ENCODE measurements at regions not wholly inside any gene's neighbourhood (a gene's known extent, or its start where the extent isn't known, plus 50 kb on each side); places are given as distances from the start of the nearest gene placed in this dataset.
"Not testable (repeated sequence)": the region's sequence is repeated elsewhere in the genome, so short reads cannot be mapped to it uniquely, and the experiment has no call there.

DNA sequence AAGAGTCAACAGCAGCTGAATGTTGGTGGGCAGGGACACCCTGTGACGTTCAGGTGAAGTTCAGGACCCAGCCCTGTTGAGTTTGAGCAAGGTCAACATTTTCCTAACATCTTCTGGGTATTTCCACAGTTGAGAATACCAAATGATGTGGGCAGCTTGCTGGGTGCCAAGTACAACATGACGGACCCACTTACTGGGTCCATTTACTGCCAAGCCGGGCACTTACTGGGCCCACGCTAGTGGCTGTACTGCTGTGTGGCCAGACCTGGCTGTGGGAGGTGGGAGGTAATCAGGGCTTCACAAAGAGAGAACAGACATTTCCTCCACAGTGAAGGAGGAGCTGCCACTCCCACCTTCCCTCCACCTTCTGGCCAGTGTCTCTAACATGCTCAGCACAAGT, 99.2 kb downstream of the PSMG1 start:
- H3K27me3 Mint-ChIP-seq = peaks cover 22 to 38% of the 10 kb centered on the region in 2 donors
- DNase-seq (no peak), ATAC-seq (replicated peaks) (no peak)
- no peak overlapping the region for H3K4me3 Mint-ChIP-seq
- no peaks in the 10 kb centered on the region for H3K9me3 Mint-ChIP-seq
- H3K4me1 Mint-ChIP-seq (ENCODE audit: low read depth in 2 of 2) = no peaks in the 10 kb centered on the region
- H3K27ac Mint-ChIP-seq = no peak overlapping the region
- H3K36me3 Mint-ChIP-seq (ENCODE audit: insufficient read depth) = no peaks in the 10 kb centered on the region

DNA sequence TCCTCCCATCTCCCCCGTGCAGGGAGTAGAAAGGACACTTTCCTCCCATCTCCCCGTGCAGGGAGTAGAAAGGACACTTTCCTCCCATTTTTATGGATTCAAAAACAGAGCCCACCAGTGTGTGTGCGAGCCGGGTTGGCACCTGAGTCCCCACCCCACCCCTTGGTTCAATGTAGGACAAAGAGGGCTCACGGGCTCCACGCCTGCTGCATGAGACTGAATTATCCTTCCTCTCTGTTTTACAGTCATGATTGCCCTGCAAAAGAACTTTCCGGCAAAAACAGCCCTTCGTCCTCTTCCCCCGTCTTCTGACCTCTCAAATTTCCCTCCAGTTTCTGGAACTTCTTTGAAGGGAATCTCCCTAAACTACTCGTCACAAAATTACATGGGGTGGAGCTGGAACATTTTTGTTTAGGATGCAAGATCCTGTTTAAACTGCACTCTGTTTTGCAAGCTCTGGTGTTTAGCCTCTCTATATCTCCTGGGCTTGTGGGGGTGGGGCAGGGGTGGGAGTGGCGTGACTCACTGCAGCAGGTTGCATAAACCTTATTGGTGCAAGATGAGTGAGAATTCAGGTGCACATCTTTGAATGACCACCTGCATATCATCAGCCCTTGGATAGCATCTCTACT, 99.8 kb downstream of the PSMG1 start:
- DNase-seq (no peak), ATAC-seq (replicated peaks) (no peak)
- Mint-ChIP-seq H3K27me3 (peaks cover 27 to 44% of the 10 kb centered on the region in 2 donors), H3K36me3 (ENCODE audit: insufficient read depth) (no peaks in the 10 kb centered on the region), H3K9me3 (no peaks in the 10 kb centered on the region), H3K27ac (no peak overlapping the region), H3K4me1 (ENCODE audit: low read depth in 2 of 2) (no peaks in the 10 kb centered on the region), H3K4me3 (no peak overlapping the region)

DNA sequence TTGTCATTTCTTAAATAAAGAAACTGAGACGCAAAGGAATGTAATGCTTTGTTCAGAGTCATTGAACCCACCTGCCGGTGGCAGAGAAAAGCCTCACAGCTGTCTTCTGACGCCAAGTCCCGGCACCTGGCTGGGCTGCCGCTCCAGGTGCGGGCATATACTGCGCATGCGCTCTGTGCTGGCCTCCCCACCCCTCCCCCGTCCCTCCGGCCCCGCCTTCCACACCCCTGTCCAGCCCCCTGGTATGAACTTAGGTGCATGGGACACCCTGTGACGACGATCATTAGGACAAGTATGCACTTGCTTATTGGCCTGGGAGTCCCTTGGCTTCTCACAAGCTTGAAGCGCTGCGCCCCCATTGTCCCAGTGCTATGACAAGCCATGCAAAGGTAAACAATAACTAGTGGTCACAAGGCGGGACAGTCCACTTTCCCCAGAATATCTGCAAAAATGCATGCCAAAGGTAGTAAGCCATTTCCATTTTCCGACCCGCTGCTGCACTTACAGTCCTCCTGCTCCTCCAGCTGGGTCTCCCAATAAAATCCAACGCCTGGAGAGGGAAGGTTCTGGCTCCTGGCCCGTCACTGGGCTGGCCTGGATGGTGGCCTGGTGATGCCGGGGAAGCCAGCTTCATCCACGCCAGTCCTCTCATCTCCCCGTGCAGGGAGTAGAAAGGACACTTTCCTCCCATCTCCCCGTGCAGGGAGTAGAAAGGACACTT, 100.4 kb downstream of the PSMG1 start:
- Mint-ChIP-seq H3K27me3 (peaks cover 34 to 50% of the 10 kb centered on the region in 2 donors), H3K27ac (no peak overlapping the region), H3K4me1 (ENCODE audit: low read depth in 2 of 2) (no peaks in the 10 kb centered on the region), H3K36me3 (ENCODE audit: insufficient read depth) (no peaks in the 10 kb centered on the region), H3K9me3 (no peaks in the 10 kb centered on the region), H3K4me3 (no peak overlapping the region)
- ATAC-seq (replicated peaks) = no peak
- DNase-seq = no peak

DNA sequence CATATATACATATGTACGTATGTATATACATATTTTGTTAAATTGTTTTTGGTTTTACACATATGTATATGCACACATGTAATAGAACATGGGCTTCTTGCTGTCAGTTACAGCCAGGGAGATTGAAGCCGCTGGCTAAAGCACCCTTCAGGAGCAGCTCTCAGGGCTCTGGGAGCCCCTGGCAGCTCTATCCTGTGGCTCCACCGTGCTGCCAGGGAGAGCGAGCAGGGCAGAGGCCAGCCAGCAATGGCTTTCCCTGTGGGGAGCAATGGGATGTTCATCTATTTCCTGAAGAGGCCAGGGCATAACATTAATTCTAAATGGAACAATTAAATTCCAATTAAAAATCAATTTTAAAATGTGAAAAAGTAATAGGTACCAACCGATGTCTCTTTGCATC, 102.9 kb downstream of the PSMG1 start:
- Mint-ChIP-seq H3K27me3 (peaks cover 36 to 53% of the 10 kb centered on the region in 2 donors), H3K27ac (no peak overlapping the region), H3K4me1 (ENCODE audit: low read depth in 2 of 2) (no peaks in the 10 kb centered on the region), H3K4me3 (no peak overlapping the region), H3K36me3 (ENCODE audit: insufficient read depth) (no peaks in the 10 kb centered on the region), H3K9me3 (no peaks in the 10 kb centered on the region)
- DNase-seq (no peak), ATAC-seq (replicated peaks) (no peak)

DNA sequence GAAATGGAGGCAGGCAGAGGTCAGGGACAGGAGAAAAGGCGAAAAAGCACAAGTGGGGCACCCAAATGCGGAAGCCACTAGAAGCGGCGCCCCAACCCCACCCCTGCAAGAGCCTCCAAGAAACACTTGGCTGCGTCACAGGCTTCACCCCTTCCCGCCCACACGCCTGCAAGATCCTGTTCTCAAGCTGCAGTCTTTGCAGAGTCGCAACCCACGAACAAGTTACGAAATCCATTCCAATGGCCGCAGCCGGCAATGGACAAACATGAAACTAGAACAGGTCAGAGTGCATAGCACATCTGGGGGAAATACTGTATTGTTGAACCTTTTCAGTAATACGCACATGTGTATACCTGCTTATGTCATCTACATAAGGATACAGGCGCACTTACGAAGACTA, 103.6 kb downstream of the PSMG1 start:
- DNase-seq = no peak
- Mint-ChIP-seq H3K27ac (no peak overlapping the region), H3K36me3 (ENCODE audit: insufficient read depth) (no peaks in the 10 kb centered on the region), H3K4me3 (no peak overlapping the region), H3K9me3 (peaks cover 0 to 3% of the 10 kb centered on the region in 2 donors), H3K27me3 (peaks cover 39 to 54% of the 10 kb centered on the region in 2 donors), H3K4me1 (ENCODE audit: low read depth in 2 of 2) (no peaks in the 10 kb centered on the region)
- no peak for ATAC-seq (replicated peaks)

DNA sequence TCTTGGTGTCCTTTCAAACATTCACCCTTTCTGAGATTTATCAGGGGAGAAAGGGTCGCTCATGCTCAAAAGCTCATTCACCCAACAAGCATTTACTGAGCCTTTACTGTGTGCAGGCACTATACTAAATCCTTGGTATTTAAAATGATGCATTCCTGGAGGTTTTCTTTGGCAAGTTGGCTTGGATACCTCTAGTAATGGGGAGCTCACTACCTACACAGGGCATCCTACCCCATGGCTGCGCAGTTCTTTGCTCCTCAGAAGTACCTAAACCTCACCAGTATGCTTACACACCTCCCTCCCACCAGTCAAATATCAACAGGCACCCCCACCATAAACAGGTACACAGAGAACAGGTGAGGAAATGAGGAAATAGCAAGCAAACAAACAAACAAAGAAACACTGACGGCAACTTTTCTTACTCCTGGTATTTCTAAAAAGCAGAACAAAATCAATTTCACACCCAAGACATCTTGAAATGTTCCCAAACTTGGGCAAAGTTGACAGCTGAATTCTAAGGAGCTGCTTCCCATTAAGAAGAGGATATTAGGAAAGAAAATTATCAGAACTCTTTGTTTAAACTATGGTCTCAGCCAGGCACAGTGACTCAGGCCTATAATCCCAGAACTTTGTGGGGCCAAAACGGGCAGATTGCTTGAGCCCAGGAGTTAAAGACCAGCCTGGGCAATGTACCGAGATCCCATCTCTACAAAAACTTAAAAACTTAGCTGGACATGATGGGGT, 104.8 kb downstream of the PSMG1 start:
- Mint-ChIP-seq H3K9me3 (peaks cover 0 to 3% of the 10 kb centered on the region in 2 donors), H3K36me3 (ENCODE audit: insufficient read depth) (no peaks in the 10 kb centered on the region), H3K4me3 (no peak overlapping the region), H3K4me1 (ENCODE audit: low read depth in 2 of 2) (no peaks in the 10 kb centered on the region), H3K27ac (no peak overlapping the region), H3K27me3 (peaks cover 46 to 54% of the 10 kb centered on the region in 2 donors)
- DNase-seq = no peak
- no peak for ATAC-seq (replicated peaks)

DNA sequence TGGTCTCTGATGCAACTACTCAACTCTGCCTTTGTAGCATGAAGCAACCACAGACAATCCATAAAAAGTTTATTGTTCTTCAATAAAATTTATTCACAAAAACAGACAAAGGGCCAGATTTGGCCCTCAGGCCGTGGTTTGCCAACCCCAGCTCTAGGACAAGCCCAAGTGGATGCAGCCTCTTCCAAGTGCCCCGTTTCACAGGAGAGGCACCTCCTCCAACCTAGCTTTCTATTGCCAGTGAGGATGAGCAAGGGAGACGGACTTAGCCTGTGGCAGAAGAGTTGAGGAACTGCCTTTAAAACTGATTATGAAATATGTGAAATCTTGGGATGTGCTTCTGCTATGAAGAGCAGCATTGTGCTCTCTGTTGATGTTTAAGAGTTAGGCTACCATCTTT, 105.4 kb downstream of the PSMG1 start:
- Mint-ChIP-seq H3K9me3 (peaks cover 0 to 3% of the 10 kb centered on the region in 2 donors), H3K36me3 (ENCODE audit: insufficient read depth) (no peaks in the 10 kb centered on the region), H3K4me1 (ENCODE audit: low read depth in 2 of 2) (no peaks in the 10 kb centered on the region), H3K4me3 (no peak overlapping the region), H3K27me3 (peaks cover 46 to 49% of the 10 kb centered on the region in 2 donors), H3K27ac (no peak overlapping the region)
- ATAC-seq (replicated peaks) = no peak
- DNase-seq = no peak

DNA sequence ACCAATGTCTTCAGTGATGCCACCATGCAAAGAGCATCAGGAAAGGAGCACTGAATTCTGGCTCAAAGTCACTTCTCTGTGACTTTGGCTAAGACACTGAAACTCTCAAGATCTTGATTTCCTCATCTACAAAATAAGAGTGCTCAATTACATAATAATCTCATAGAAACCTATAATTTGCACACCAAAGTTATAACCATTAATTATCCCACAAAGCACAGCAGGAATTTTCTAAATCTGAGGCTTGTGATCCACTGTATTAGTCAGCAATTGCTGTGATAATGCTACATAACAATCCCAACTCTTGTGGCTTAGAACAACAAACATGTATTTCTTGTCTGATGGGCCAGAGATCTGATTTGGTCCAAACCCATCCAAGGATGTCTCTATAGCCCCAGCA, 108.7 kb downstream of the PSMG1 start:
- Mint-ChIP-seq H3K4me3 (no peak overlapping the region), H3K4me1 (ENCODE audit: low read depth in 2 of 2) (no peaks in the 10 kb centered on the region), H3K27me3 (peaks cover 37 to 50% of the 10 kb centered on the region in 2 donors), H3K36me3 (ENCODE audit: insufficient read depth) (no peaks in the 10 kb centered on the region), H3K27ac (no peak overlapping the region), H3K9me3 (peaks cover 0 to 3% of the 10 kb centered on the region in 2 donors)
- DNase-seq (no peak), ATAC-seq (replicated peaks) (no peak)

DNA sequence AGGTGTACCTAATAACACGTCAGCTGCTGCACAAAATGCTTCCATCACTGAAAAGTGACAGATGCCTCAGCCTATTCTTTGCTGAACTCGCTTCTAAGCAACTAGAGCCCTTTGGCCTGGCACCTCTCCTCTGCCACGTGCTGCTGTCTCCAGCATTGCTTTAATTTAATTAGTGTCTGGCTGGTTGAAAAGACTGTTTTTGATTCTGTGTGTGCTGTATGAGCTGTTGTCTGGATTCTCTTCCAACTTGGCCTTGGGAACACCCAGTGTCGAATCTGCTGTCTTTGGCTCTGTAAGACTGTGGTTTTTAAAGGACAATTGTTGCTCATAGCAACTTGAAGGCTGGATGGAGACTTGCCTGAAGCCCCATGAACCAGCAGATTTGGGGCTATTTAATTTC, 109.5 kb downstream of the PSMG1 start:
- H3K9me3 Mint-ChIP-seq = peaks cover 0 to 3% of the 10 kb centered on the region in 2 donors
- peaks cover 29 to 43% of the 10 kb centered on the region in 2 donors for H3K27me3 Mint-ChIP-seq
- DNase-seq (no peak), ATAC-seq (replicated peaks) (no peak)
- H3K27ac Mint-ChIP-seq = no peak overlapping the region
- H3K36me3 Mint-ChIP-seq (ENCODE audit: insufficient read depth) = no peaks in the 10 kb centered on the region
- no peaks in the 10 kb centered on the region for H3K4me1 Mint-ChIP-seq (ENCODE audit: low read depth in 2 of 2)
- no peak overlapping the region for H3K4me3 Mint-ChIP-seq

DNA sequence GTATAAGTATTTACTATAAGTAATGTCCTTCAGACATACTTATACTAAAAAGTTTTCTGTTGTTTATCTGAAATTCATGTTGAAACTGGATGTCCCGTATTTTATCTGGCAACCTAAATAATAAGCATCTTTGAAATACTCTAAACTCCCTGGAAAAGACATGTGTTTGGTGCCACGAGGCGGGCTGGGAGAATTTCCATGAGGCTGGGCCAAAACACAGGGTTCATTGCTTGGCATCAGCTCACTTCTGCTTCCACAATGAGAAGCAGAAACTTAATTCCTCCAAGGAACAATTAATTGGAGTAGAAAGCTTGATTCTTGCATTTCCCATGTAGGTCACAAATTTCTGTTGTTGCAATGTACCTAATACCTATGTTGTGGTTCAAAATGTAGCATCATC, 110.2 kb downstream of the PSMG1 start:
- H3K4me3 Mint-ChIP-seq = no peak overlapping the region
- ATAC-seq (replicated peaks) (no peak), DNase-seq (no peak)
- peaks cover 25 to 37% of the 10 kb centered on the region in 2 donors for H3K27me3 Mint-ChIP-seq
- no peaks in the 10 kb centered on the region for H3K36me3 Mint-ChIP-seq (ENCODE audit: insufficient read depth)
- H3K27ac Mint-ChIP-seq = no peak overlapping the region
- H3K9me3 Mint-ChIP-seq = peaks cover 0 to 3% of the 10 kb centered on the region in 2 donors
- H3K4me1 Mint-ChIP-seq (ENCODE audit: low read depth in 2 of 2) = no peaks in the 10 kb centered on the region

DNA sequence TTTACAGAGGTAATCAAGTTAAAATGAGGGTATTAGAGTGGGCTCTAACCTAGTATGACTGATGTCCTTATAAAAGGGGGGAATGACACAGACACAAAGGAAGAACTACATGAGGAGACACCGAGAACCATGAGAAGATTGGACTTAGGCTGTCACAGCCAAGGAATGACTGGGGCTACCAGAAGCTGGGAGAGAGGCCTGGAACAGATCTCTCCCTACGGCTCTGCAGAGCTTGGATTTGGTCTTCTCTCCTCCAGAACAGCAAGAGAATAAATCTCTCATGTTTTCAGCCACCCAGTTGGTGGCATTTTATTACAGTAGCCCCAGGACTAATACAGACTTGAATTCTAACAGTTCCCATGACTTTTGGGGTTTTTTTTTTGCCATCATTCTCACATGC, 110.8 kb downstream of the PSMG1 start:
- Mint-ChIP-seq H3K4me1 (ENCODE audit: low read depth in 2 of 2) (no peaks in the 10 kb centered on the region), H3K4me3 (no peak overlapping the region), H3K9me3 (peaks cover 0 to 3% of the 10 kb centered on the region in 2 donors), H3K27ac (no peak overlapping the region), H3K36me3 (ENCODE audit: insufficient read depth) (no peaks in the 10 kb centered on the region), H3K27me3 (peaks cover 25 to 34% of the 10 kb centered on the region in 2 donors)
- no peak for DNase-seq
- no peak for ATAC-seq (replicated peaks)

DNA sequence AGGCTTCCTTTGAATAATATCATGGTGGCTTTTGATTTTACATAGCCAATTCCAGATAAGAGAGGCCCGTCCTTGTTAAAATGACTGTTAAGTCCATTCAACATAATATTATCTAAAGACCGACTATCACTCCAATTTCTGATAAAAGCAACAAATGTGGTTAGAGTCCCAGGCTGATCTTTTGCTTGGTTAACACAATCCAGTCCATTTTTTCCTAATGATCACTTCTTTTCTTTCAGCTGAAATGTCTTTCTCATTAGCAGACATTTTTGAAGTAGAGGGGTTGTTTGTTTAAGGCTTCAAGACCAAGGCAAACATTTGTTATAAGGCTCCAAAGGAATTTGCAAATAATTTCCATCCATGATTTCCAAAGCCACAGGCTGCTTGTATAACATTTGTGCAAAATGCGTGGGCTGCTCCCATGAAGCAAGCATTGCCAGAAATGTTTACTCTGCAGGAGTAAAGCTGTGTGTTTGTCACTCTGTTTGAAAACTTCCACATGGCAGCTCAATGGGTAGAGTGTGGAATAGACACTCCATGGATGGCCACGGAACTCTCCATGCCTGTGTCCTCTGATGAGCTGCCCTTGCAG, 111.5 kb downstream of the PSMG1 start:
- Mint-ChIP-seq H3K9me3 (peaks cover 0 to 3% of the 10 kb centered on the region in 2 donors), H3K27me3 (peaks cover 22 to 33% of the 10 kb centered on the region in 2 donors), H3K27ac (no peak overlapping the region), H3K4me3 (no peak overlapping the region), H3K36me3 (ENCODE audit: insufficient read depth) (no peaks in the 10 kb centered on the region), H3K4me1 (ENCODE audit: low read depth in 2 of 2) (no peaks in the 10 kb centered on the region)
- ATAC-seq (replicated peaks) (no peak), DNase-seq (no peak)

DNA sequence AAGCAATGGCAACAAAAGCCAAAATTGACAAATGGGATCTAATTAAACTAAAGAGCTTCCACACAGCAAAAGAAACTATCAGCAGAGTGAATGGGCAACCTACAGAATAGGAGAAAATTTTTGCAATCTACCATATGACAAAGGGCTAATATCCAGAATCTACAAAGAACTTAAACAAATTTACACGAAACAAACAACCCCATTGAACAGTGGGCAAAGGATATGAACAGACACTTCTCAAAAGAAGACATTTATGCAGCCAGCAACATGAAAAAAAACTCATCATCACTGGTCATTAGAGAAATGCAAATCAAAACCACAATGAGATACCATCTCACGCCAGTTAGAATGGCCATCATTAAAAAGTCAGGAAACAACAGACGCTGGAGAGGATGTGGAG, 113.4 kb downstream of the PSMG1 start:
- peaks cover 21 to 30% of the 10 kb centered on the region in 2 donors for H3K27me3 Mint-ChIP-seq
- not testable (repeated sequence) for DNase-seq; H3K36me3 Mint-ChIP-seq (ENCODE audit: insufficient read depth); H3K9me3 Mint-ChIP-seq; ATAC-seq (replicated peaks); H3K4me3 Mint-ChIP-seq; H3K4me1 Mint-ChIP-seq (ENCODE audit: low read depth in 2 of 2); H3K27ac Mint-ChIP-seq
